Tibial nerve (tissue), 4 donors: ENCODE measurements at regions not wholly inside any gene's neighbourhood (a gene's known extent, or its start where the extent isn't known, plus 50 kb on each side); places are given as distances from the start of the nearest gene placed in this dataset.

ENCODE experiments used
- CTCF ChIP-seq, 5 experiments: fragments of 200-600 bp in 3 of 5; fragments of 450-650 bp in 2 of 5; sonication (generic) in 3 of 5; IDR thresholded peaks; one replicate each; pipeline ENCODE4 v1.5.1; 2016 to 2019; ENCODE audit warnings: antibody characterized with exemption in 5 of 5, mild to moderate bottlenecking in 3 of 5, moderate library complexity in 2 of 5
- EP300 ChIP-seq, 2 donors: sonication (generic); formaldehyde crosslinking; IDR thresholded peaks; one replicate each; pipeline ENCODE4 v1.6.1; 2017; ENCODE audit warnings: antibody characterized with exemption in 2 of 2, mild to moderate bottlenecking in 1 of 2
- POLR2A ChIP-seq, 2 donors: fragments of 450-650 bp; IDR thresholded peaks; one replicate each; pipeline ENCODE4 v1.6.1; 2017; ENCODE audit warnings: antibody characterized with exemption in 2 of 2, mild to moderate bottlenecking in 2 of 2, moderate library complexity in 2 of 2

GRCh38 chrX:139203651-139204570 lies 326.6 kb upstream of the F9 start:
- TF ChIP-seq CTCF (IDR thresholded peaks at IDR 0.05) (peak in 1 of 5 experiments; percentile 7), POLR2A (IDR thresholded peaks at IDR 0.05) (no peak), EP300 (IDR thresholded peaks at IDR 0.05) (no peak)
